Lung (tissue), 11 donors: ENCODE measurements at regions not wholly inside any gene's neighbourhood (a gene's known extent, or its start where the extent isn't known, plus 50 kb on each side); places are given as distances from the start of the nearest gene placed in this dataset.

Experiments
- ATAC-seq: fragments of 200-7000 bp; cut with Tn5 transposase; one replicate; pipeline ENCODE4 v1.9.1; 2020; ENCODE audit warnings: moderate number of reproducible peaks; ENCODE audit not compliant: insufficient read depth, low FRiP score
- DNase-seq, 3 donors: peaks; one replicate each; pipeline ENCODE4 v3.0.0-alpha.2; 2013 to 2017
- H3K27ac ChIP-seq, 2 donors: one replicate each; pipeline ENCODE4 v1.5.1; 2013; ENCODE audit warnings: mild to moderate bottlenecking in 2 of 2, moderate library complexity in 2 of 2, control low read depth in 1 of 2, inconsistent platforms in 1 of 2, low read depth in 1 of 2, low read length in 1 of 2
- H3K27me3 ChIP-seq, 3 donors: one replicate each; pipeline ENCODE4 v1.5.1; 2013; ENCODE audit warnings: low read length in 2 of 3; ENCODE audit not compliant: control insufficient read depth in 3 of 3, insufficient read depth in 3 of 3
- H3K36me3 ChIP-seq, 4 donors: one replicate each; pipeline ENCODE4 v1.5.1; 2013; ENCODE audit warnings: low read length in 4 of 4, mild to moderate bottlenecking in 1 of 4, moderate library complexity in 1 of 4; ENCODE audit not compliant: control insufficient read depth in 4 of 4, insufficient read depth in 4 of 4
- H3K4me1 ChIP-seq, 5 donors: one replicate each; pipeline ENCODE4 v1.5.1; 2013; ENCODE audit warnings: low read length in 5 of 5, mild to moderate bottlenecking in 2 of 5, moderate library complexity in 1 of 5; ENCODE audit not compliant: control insufficient read depth in 5 of 5, insufficient read depth in 5 of 5
- H3K4me3 ChIP-seq: one replicate; pipeline ENCODE4 v1.5.1; 2013; ENCODE audit warnings: mild to moderate bottlenecking, control low read depth, moderate library complexity
- H3K9ac ChIP-seq, 2 donors: one replicate each; pipeline ENCODE4 v1.5.1; 2013; ENCODE audit warnings: low read length in 2 of 2, control low read depth in 1 of 2; ENCODE audit not compliant: insufficient read depth in 1 of 2
- H3K9me3 ChIP-seq, 4 donors: one replicate each; pipeline ENCODE4 v1.5.1; 2013; ENCODE audit warnings: low read length in 3 of 4, mild to moderate bottlenecking in 1 of 4, moderate library complexity in 1 of 4; ENCODE audit not compliant: control insufficient read depth in 4 of 4, insufficient read depth in 3 of 4
- CTCF ChIP-seq: IDR thresholded peaks from 2 replicates; pipeline ENCODE4 v1.5.1; 2012; ENCODE audit warnings: mild to moderate bottlenecking; ENCODE audit errors: control extremely low read depth, extremely low read depth
- WGBS, 2 donors: extraction: QIAGEN DNeasy Blood & Tissue Kit; methylation state at CpG; one replicate each; pipeline ENCODE4 v1.1.7; 2013; 5-methylcytosine and 5-hydroxymethylcytosine counted together
- donor health status: control.
- donor health status: control.
- donor health status: Bipolar disorder and iron deficiency.
- donor health status: healthy.
- donor health status: DM: yes; HTN: yes; CAD: no.

- ATAC-seq (no peak), DNase-seq (no peak)
- H3K9me3 ChIP-seq, result peaks cover 0 to 8% (median 2%) of the 10 kb centered on the region in 4 donors
- TF ChIP-seq CTCF, result no peak
- no peak overlapping the region for H3K9ac ChIP-seq
- peaks cover 0 to 6% (median 1%) of the 10 kb centered on the region in 5 donors for H3K4me1 ChIP-seq
- no peaks in the 10 kb centered on the region for H3K36me3 ChIP-seq
- H3K4me3 ChIP-seq, result no peak overlapping the region
- no peaks in the 10 kb centered on the region for H3K27me3 ChIP-seq
- H3K27ac ChIP-seq, result no peak overlapping the region
- WGBS, 2 donors, result 90 to 94% methylated on average over 1 of the region's 1 CpG
Observed at GRCh38 chr2:188903740-188904139, 70.4 kb upstream of the COL3A1 start.

- 79 to 95% methylated on average over 3 of the region's 3 CpGs for WGBS, 2 donors
- H3K4me1 ChIP-seq, result no peaks in the 10 kb centered on the region
- H3K27ac ChIP-seq, result no peak overlapping the region
- H3K36me3 ChIP-seq, result no peaks in the 10 kb centered on the region
- no peak for ATAC-seq
- H3K9me3 ChIP-seq, result peaks cover 0 to 8% (median 2%) of the 10 kb centered on the region in 4 donors
- no peak for TF ChIP-seq CTCF
- no peak for DNase-seq
- H3K9ac ChIP-seq, result no peak overlapping the region
- no peak overlapping the region for H3K4me3 ChIP-seq
- H3K27me3 ChIP-seq, result no peaks in the 10 kb centered on the region
Observed at GRCh38 chr2:188909036-188909435, 65.1 kb upstream of the COL3A1 start.

- no peaks in the 10 kb centered on the region for H3K36me3 ChIP-seq
- no peak for TF ChIP-seq CTCF
- H3K4me1 ChIP-seq, result peaks cover 0 to 8% (median 0%) of the 10 kb centered on the region in 5 donors
- no peaks in the 10 kb centered on the region for H3K9me3 ChIP-seq
- H3K4me3 ChIP-seq, result no peak overlapping the region
- ATAC-seq, result no peak
- DNase-seq, result peak in 2 of 3 donors; percentile 42 to 60
- no peak overlapping the region for H3K9ac ChIP-seq
- no peaks in the 10 kb centered on the region for H3K27me3 ChIP-seq
- no peak overlapping the region for H3K27ac ChIP-seq
Observed at GRCh38 chr2:188916736-188917135, 57.4 kb upstream of the COL3A1 start.

GRCh38 chr2:188917632-188918031, 56.5 kb upstream of the COL3A1 start:
- H3K9me3 ChIP-seq, result no peaks in the 10 kb centered on the region
- no peak for TF ChIP-seq CTCF
- no peaks in the 10 kb centered on the region for H3K36me3 ChIP-seq
- WGBS, 2 donors, result 82 to 86% methylated on average over 1 of the region's 1 CpG
- H3K27ac ChIP-seq, result no peak overlapping the region
- DNase-seq (no peak), ATAC-seq (no peak)
- peaks cover 0 to 8% (median 0%) of the 10 kb centered on the region in 5 donors for H3K4me1 ChIP-seq
- H3K27me3 ChIP-seq, result no peaks in the 10 kb centered on the region
- no peak overlapping the region for H3K9ac ChIP-seq
- H3K4me3 ChIP-seq, result no peak overlapping the region
